ENCODE measurements at regions not wholly inside any gene's neighbourhood (a gene's known extent, or its start where the extent isn't known, plus 50 kb on each side); places are given as distances from the start of the nearest gene placed in this dataset.

DNA sequence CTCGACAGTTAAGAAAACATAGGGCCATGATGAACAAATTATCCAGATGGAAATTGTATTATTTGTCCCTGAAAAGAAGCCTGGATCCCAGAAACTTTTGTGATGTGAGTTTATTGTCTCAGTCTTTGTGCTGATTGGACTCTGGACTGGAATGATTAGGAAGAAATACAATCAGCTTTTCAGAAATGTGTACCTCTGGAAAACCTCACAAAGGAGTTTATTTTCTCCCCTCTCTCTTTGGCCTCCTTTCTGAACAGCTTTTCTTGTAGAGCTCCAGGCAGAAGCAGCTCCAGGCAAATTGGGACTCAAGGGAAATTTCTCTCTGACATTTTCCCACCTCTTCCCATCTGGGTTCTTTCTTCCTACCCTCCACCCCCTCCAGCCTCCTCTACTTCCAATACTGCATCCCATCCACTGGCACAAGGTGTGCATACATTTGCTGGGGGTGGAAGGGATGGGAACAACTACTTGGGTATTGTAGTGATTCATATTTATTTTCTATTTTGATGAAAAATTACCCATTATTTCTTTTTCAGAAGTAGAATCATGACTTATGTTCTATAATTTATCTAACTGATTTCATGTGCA, 119.7 kb downstream of the CD47 start:
- DNase-seq (ENCODE audit: low read depth, low spot score) = no peak

- no peak for DNase-seq (ENCODE audit: low read depth, low spot score)
Measured at GRCh38 chr3:107969994-107970819, 120.6 kb downstream of the CD47 start.

GRCh38 chr3:107969525-107969924, 121.3 kb downstream of the CD47 start:
- no peak for DNase-seq (ENCODE audit: low read depth, low spot score)

DNA sequence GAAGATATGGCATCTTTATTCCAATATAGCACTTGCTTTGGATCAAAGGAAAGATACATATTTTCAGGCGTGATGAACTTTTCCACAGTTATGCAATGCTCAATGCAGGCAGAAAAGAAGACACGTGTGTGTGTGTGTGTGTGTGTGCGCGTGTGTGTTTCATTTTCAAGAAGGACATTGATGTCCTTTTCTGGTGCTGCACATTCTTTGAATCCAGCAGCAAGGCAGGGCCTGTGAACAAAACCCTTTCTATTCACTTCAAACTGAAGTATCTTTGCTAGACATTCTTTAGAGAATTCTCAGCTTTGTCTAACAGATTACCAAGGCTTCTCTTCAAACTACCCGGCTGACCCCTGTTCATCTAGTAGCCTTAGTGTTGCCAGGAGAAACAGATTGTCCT, 124.6 kb downstream of the CD47 start:
- no peak for DNase-seq (ENCODE audit: low read depth, low spot score)

DNA sequence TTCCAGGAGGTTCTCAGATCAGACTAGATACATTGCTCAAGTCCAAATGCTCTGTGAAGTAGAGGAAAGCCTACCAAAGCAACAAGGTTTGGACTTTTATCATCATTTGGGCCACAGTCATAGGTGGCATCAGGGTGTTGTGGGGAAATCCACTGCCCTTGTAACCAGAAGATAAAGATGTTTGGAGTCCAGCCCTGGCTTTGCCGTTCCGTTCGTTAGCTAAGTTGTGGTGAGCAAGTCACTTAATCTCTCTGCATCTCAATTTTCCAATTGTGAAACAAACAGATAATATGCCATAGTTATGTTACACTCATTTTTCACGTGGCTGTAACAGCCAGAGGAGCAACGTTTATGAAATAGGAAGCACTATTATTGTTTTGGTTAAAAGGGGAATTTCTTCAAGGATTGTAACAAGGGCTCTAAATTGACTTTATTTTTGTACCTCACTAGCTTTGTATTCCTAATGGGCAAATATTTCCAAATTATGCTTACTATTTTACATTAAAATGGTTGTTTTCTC, 125.6 kb downstream of the CD47 start:
- no peak for DNase-seq (ENCODE audit: low read depth, low spot score)

- no peak for DNase-seq (ENCODE audit: low read depth, low spot score)
Measured at GRCh38 chr3:107963581-107963980, 127.2 kb downstream of the CD47 start.

- no peak for DNase-seq (ENCODE audit: low read depth, low spot score)
Measured at GRCh38 chr3:107962946-107963345, 127.9 kb downstream of the CD47 start.

DNA sequence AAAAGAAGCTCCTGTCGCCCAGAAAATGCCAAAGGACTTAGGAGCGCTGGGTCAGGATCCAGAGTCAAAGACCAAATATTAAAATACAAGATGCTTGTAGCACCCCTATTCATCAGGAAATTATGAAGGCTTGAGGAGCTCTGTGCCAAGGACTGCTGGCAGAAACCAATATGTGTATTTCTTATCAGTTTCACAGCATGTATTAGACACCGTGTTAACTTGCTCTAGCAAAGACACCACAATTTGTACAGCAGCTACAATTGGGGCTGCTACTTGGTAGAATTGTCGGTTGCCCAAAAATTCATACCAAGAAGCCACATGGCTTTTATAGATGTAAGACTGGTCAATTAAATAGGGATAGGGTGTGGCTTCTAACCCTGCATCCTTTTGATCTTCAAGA, 128.8 kb downstream of the CD47 start:
- no peak for DNase-seq (ENCODE audit: low read depth, low spot score)

DNA sequence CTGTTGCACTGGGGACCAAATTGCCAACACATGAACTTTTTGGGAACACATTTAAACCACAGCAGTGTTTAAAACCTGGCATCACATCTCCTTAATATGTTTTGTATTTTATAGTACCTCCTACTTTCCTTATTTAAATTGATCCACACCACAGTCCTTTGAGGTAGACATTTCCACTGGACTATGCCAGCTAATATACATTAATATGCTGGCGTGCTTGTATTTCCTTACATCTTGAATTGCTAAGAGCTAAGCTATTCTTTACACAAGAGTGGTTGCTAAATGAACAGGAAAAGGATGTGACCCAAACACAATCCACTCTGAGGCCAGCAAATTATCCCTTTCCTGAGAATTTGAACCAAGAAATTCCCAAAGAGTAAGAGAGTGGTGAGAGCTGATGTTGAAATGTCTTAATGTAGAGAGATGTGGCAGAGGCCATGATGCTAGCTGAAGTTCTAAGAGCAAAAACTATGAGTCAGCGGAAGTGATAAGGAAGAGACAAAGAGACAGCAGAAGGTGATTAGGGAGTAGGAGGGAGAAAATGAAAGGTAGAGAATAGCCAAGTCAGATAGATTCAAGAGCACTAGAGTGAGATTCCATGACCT, 131.2 kb downstream of the CD47 start:
- no peak for DNase-seq (ENCODE audit: low read depth, low spot score)

DNA sequence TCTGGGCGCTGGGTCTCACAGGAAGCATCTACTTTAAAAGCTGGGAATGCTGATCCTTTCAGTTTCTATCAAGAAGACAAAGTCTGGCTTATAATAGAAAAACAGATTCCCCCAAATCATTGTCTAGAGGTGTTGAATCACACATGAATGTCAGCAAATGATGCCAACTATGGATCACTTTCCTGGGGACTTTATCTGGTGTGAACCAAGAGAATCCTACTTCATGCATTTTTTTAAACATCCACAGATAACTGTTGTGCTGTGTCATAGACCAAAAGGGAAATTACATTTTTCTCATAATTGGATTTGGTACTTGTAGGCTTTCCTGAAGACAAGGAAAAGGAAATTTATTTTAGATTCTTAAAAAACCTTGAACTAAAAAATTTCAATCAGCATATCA, 132.7 kb downstream of the CD47 start:
- no peak for DNase-seq (ENCODE audit: low read depth, low spot score)

GRCh38 chr3:107956991-107957900, 133.6 kb downstream of the CD47 start:
- no peak for DNase-seq (ENCODE audit: low read depth, low spot score)

GRCh38 chr3:107954845-107955244, 136.0 kb downstream of the CD47 start:
- no peak for DNase-seq (ENCODE audit: low read depth, low spot score)

GRCh38 chr3:107953722-107954121, 137.1 kb downstream of the CD47 start:
- no peak for DNase-seq (ENCODE audit: low read depth, low spot score)

DNA sequence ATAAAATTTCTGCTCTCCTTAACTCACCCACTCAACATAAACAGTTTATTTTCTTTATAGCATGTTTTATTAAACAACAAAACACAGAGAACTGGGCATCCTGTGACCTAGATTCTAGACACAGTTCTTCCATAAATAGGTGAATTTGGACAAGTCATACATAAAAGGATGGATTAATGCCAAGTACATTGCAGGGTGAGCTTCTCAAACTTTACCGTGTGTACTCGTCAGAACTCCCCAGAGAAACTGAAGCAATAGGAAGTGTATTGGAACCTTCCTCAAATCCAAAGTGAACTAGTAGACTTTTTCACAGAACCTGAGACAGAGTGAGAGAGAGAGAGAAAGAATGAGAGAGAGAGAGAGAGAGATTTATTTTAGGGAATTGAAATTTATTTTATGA, 139.7 kb downstream of the CD47 start:
- no peak for DNase-seq (ENCODE audit: low read depth, low spot score)

DNA sequence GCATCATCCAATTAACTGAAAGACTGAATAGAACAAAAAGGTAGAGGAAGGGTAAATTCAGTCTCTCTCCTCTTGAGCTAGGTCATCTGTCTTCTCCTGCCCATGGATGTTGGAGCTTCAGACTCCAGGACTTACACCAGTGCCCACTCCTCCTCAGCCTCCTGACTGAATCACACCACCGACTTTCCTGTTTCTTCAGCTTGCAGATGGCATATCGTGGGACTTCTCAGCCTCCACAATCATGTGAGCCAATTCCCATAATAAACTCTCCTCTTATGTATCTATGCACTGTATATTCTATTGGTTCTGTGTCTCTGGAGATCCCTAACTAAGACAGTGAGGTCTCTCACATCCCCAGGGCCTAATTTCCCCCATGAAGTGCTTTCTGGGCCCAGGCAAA, 140.4 kb downstream of the CD47 start:
- no peak for DNase-seq (ENCODE audit: low read depth, low spot score)

GRCh38 chr3:107949394-107949970, 141.3 kb downstream of the CD47 start:
- no peak for DNase-seq (ENCODE audit: low read depth, low spot score)

GRCh38 chr3:107947203-107947602, 143.6 kb downstream of the CD47 start:
- DNase-seq (ENCODE audit: low read depth, low spot score) = no peak

DNA sequence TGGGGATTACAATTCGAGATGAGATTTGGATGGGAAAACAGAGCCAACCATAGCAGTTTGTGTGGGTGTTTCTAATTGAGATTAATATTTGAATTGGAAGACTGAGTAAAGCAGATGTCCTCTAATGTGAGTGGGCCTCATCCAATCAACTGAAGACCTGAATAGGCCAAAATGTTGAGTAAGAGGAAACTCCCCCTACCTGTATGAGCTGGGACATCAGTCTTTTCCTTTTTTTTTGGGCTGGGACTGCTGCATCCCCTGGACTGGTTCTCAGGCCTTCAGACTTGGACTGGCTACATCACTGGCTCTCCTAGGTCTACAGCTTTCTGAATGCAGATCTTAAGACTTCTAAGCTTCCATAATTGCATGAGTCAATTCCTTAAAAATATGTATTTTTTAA, 144.1 kb downstream of the CD47 start:
- no peak for DNase-seq (ENCODE audit: low read depth, low spot score)

- DNase-seq (ENCODE audit: low read depth, low spot score) = no peak
Measured at GRCh38 chr3:107945417-107946094, 145.3 kb downstream of the CD47 start.

DNA sequence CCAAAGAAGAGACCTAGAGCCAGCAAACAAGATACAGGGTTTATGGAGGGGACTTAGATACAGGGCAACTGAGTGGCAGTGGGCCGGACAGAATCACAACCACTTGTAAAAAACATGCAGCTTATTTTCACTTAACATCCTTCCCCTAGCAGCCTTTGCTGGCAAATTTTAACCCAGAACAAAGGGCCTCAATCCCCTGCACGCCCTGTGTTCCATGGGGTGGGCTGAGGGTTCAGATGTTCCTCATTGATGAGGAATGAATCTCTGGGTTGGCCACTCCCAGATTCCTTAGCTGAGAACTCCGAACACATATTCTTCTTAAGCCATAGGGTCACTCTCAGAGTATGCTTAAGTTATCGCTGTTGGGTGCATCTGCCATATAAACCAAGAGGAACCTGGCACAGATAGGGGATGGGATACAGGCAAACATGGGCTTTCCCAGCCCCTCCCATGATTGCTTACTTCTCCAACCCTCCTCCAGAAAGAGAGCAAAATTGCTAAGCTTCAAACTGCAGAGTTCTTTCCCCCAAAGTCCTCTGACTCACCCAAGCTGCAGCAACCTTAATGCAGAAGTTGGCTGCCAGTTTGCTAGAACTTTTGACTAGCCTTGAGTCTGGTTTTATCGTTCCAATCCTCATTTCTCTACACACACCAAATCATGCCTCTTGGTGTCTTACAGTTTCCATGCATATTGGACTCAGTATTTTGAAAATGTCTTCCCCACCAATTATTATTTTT, 146.9 kb downstream of the CD47 start:
- DNase-seq (ENCODE audit: low read depth, low spot score) = no peak

Data from activated naive CD8-positive, alpha-beta T cell treated with anti-CD3 and anti-CD28 coated beads, Interleukin-2, amount 50 U/mL, for 16 hours (primary cell).